NCI-H69 (cell line): ENCODE measurements at regions not wholly inside any gene's neighbourhood (a gene's known extent, or its start where the extent isn't known, plus 50 kb on each side); places are given as distances from the start of the nearest gene placed in this dataset.
A peak's percentile ranks its signal among the peaks of the same experiment; 100 is the strongest.
"Not testable (repeated sequence)": the region's sequence is repeated elsewhere in the genome, so short reads cannot be mapped to it uniquely, and the experiment has no call there.

Source experiments
- DNase-seq: peaks from one replicate; lab custom pipeline; 2025; lab: John Stamatoyannopoulos, UW

DNA sequence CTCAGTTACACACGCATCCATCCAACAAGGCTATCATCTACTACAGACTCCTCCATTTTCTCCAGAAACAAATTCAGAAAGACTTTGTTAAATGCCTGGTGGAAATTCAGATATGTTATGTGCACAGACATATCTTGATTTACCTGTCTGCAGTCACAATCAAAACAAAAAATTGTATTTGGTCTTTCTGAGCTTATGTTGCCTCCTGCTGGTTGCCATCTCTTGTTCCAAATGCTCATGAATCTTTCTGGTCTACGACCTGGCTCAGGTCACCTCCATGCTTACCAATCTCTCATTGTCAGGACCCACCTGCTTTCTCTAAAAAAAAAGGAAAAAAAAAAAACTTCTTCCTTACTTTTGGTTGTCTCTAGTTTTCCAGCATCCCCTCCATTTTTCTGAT lies 169.2 kb upstream of the PLXNC1 start:
- DNase-seq: peak; percentile 25

GRCh38 chr12:93980711-93981110 lies 167.7 kb upstream of the PLXNC1 start:
- no peak for DNase-seq

- DNase-seq: no peak
These were observed 167.0 kb upstream of the PLXNC1 start for GRCh38 chr12:93981411-93981810.

DNA sequence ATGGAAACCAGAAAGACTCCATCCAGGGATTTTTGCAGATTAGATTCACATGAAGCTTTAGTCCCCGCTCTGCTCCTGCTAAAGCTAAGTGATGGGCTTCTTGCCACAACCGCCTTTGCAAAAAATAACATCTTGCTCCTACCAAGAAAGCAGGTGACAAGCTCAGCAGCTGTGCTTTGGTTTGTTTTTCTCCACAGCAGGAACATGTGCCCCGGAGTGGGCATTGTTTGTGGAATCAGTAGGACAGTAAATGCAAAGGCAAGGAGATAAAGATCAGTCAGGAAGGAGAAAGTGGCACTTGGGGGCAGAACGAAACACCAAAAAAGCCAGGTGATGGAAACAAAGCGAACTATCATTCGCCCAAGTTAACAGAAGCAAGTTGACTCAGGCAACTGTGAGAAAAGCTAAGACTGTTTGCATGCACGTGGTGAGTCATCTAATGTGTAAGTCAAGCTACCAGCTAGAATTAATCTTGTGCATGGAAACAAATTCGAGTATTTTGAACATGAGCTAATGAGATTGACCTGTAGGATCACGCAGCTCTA lies 165.5 kb upstream of the PLXNC1 start:
- DNase-seq: peak; percentile 81

DNA sequence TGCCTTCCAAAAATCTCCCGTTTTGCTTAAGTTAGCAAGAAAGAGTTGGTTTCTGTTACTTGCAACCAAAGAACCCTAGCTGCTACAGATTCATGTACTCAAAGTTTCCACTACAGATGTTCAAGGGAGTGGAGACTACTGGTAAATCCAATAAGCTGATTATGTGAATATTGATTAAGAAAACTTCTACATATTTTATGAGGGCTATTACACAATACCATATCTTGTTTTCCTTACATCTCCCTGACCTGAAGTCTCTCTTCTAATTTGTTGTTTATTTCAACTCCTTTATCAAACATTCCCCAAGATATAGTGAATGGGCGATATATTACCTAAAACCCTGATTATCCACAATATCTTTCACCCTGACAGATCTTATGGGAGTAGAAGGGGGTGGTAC lies 164.4 kb upstream of the PLXNC1 start:
- DNase-seq: no peak

DNA sequence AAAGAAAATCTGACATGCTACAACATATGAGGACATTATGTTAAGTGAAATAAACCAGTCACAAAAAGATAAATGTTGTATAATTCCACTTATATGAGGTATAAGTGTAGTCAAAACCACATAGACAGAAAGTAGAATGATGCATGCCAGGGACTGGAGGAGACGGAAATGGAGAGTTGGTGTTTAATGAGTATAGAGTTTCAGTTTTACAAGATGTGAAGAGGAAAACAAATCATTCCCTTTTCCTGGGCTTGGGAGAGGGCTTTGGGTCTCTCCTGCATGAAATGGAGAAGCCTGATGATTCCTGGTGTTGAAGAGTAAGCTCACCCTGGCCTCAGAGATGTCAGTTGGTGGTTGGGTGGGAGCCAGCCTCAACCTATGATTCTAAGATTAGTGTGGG lies 158.4 kb upstream of the PLXNC1 start:
- DNase-seq: no peak

DNA sequence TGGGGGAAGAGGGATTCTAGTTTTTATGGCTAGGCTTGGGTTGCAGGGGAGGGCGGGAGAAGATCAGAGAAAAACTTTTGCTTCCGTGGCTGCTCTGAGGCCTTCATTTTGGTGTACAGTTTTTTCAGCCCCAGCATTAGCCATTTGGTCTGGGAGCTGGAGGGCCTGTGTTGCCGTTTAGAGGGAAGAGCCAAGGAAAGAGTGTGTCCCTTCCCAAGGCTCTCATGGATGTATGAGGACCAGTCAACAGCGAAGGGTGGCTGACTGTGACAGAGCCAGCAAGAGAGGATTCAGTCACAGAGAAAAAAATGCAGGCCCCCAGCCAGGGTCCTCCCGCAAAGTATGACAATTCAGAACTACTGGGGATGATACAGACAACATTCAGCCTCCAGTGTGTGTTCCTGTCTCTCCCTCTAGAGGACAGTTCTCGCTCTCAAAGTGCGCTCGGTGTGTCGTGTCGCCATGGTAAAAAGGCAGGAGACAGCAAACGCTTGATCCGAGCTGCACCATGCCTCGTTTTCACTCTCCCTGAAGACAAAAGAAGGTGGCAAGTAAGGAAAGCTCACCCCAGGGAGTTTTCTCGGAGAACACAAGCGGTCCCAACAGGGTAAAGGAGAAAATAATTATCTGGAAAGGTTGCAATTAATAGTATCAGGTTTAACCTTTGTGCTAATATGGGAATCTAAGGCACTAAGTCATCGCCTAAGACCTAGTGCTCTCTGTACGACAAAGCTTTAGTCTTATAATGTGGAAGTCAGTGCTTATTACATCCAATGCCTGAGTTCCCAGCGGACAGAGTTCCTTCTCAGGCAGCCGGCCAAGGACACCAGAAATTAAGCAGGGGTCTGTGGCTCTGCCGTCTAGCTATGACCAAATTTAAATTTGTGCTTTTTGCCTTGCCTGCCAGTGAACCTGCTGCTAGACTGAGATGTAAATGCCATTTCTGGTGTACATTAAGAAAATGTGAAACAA lies 157.3 kb upstream of the PLXNC1 start:
- peak; percentile 17 for DNase-seq

GRCh38 chr12:93991829-93992461 lies 156.4 kb upstream of the PLXNC1 start:
- DNase-seq: no peak

DNA sequence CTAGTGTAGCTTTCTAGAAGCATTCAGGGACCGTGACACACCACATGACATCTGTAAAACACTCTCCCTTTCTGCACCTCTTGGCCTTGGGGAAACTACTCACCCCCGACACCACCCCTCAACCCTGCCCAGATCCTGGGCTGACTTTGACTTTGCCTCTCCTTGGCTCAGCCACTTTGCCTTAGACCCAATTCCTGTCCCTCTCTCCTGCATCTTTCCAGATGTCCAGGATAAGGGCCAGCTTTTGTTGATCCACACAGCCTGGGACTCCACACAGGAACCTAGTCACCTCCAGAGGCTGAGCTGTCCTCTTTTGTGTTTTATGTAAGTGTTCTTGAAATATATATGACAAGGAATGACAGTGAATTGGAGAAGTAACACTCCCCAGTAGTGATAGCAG lies 153.7 kb upstream of the PLXNC1 start:
- DNase-seq: no peak

DNA sequence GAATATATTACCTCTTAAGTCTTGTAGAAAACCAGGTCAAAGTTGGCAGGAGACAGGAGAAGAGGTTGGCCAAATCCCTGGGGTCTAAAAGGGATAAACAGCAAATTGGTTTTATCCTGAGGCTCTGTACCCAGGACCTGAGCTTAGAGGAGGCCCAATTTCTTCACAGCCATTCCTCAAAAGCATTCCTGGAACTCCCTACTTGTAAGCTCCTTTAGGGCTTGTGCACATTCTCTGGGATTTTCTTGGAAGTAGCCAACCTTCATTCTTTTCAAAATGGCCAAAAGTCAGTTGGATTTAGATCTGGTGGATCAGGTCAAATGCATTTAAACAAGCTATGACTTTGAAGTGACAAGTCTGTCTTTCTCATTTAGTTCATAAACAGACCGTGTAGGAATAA lies 152.1 kb upstream of the PLXNC1 start:
- DNase-seq: no peak

DNA sequence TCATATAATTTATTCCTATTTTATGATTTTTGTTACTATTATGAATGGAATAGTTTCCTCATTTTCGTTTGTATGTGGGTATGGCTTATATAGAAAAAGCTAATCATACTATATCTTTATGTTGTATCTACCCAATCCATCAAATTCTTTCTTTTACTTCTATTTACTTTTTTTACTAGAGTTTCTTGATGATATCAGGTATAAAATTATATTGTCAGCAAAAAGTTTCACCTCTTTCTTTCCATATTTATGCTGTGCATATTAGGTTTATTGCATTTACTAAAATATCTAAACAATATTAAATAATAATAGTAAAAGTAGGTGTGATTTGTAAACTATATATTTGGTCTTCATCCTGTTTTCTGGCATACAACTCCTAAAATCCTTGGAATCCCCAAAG lies 146.7 kb upstream of the PLXNC1 start:
- no peak for DNase-seq

DNA sequence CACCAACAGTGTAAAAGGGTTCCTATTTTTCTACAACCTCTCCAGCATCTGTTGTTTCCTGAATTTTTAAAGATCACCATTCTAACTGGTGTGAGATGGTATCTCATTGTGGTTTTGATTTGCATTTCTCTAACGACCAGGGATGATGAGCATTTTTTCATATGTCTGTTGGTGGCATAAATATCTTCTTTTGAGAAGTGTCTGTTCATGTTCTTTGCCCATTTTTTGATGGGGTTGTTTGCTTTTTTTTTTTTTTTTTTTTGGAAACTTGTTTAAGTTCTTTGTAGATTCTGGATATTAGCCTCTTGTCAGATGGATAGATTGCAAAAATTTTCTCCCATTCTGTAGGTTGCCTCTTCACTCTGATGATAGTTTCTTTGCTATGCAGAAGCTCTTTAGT lies 145.5 kb upstream of the PLXNC1 start:
- not testable (repeated sequence) for DNase-seq

DNA sequence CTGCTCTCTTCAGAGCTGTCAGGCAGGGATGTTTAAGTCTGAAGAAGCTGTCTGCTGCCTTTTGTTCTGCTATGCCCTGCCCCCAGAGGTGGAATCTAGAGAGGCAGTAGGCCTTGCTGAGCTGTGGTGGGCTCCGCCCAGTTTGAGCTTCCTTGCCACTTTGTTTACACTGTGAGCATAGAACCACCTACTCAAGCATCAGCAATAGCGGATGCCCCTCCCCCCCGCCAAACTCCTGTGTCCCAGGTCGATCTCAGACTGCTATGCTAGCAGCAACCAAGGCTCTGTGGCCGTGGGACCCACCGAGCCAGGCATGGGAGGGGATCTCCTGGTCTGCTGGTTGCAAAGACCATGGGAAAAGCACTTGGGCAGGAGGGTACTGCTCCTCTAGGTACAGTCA lies 140.5 kb upstream of the PLXNC1 start:
- not testable (repeated sequence) for DNase-seq

- DNase-seq: no peak
These were observed 138.1 kb upstream of the PLXNC1 start for GRCh38 chr12:94010307-94010706.

GRCh38 chr12:94012071-94012470 lies 136.3 kb upstream of the PLXNC1 start:
- no peak for DNase-seq

- no peak for DNase-seq
These were observed 135.8 kb upstream of the PLXNC1 start for GRCh38 chr12:94012590-94012989.

GRCh38 chr12:94017247-94017646 lies 131.1 kb upstream of the PLXNC1 start:
- DNase-seq: not testable (repeated sequence)

DNA sequence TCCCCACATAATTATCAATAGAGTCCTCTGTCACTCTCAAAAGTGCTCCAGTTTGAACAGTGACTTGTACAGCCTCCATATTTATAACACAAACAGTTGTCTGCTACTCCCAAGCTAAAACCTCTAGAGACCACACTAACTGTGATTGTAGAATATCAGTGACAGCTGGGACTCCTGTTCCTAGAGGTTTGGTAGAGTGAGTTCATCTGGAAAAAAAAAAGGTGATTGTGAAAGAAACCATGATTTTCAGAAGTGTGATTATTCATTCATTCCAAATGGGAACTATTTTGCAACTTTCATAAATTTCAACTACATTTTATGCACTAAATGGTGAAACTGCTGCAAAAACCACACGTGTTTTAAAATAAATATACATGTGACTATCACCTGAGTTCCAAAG lies 128.0 kb upstream of the PLXNC1 start:
- no peak for DNase-seq

DNA sequence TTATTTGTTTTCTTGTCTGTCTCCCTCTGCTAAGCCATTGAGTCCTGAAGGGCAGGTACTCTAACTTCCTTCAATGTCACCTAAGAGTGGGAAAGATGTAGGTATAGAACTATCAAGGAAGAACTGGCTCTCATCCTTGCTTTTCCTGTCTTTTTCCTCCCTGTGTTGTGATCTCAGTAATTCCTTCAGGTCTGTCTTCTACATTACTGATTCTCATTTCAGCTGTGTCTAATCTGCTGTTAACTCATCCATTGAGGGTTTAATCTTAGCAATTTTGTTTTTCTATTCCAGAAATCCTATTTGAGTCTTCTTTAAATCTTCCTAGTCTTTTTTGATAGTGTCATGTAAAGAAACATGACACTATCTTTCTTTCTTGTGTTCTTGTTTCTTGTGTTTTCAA lies 124.5 kb upstream of the PLXNC1 start:
- DNase-seq: no peak

- no peak for DNase-seq
These were observed 123.3 kb upstream of the PLXNC1 start for GRCh38 chr12:94025068-94025467.

DNA sequence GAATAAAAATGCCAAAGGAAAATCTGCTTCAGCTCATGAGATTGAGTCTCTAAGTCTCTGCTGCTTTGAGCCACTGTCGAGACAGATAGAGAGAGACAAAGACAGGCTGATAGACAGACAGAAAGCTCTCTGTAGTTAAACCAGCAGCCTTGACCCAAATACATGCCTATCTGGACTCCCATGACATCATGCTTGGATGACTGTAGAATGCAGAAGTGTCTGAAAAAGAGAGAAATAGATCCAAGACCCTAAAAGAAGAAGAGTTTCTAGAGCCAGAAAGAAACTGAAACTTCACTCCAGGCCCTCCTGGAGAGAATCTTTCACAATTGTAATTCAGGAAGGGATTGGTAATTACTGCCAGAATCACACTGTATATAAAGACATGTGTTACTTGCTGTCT lies 122.6 kb upstream of the PLXNC1 start:
- DNase-seq: no peak

- no peak for DNase-seq
These were observed 121.8 kb upstream of the PLXNC1 start for GRCh38 chr12:94026596-94026995.

DNA sequence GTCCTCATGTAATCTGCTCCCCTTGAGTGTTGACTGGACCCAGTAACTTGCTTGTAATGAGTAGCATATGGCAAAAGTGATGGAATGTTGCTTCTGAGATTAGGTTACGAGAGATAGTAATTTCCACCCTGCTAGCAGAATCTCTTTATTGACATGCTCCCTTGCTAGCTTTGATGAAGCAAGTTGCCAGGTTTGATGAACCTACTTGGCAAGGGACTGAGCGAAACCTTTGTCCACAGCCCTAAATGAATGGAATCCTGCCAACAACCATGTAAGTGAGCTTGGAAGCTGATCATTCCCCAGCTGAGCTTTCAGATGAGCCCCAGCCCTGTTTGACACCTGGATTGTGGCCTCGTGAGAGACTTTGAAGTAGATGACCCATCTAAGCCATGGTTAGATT lies 120.8 kb upstream of the PLXNC1 start:
- DNase-seq: no peak
